WTC11 (cell line): ENCODE measurements at regions not wholly inside any gene's neighbourhood (a gene's known extent, or its start where the extent isn't known, plus 50 kb on each side); places are given as distances from the start of the nearest gene placed in this dataset.
A peak's percentile ranks its signal among the peaks of the same experiment; 100 is the strongest.

Experiments used
- ATAC-seq: fragments of 200-7000 bp; cut with Tn5 transposase; 2 replicates; pipeline ENCODE4 v1.10.0; 2021; ENCODE audit warnings: mild to moderate bottlenecking, moderate library complexity
- CTCF ChIA-PET: fragments of 300-600 bp; sonication (Branson Sonifier 250); formaldehyde crosslinking; loops from one replicate; lab custom pipeline; 2021; ENCODE audit warnings: antibody characterized with exemption; lab: Charles Lee
- POLR2A ChIA-PET: fragments of 350-600 bp; sonication (Branson Sonifier 250); formaldehyde crosslinking; loops from one replicate; lab custom pipeline; 2021; ENCODE audit warnings: antibody characterized with exemption; lab: Charles Lee
- DNase-seq: peaks from one replicate; pipeline ENCODE4 v3.0.0; 2021; ENCODE audit warnings: low spot score
- H3K27ac Mint-ChIP-seq: 2 replicates; pipeline ENCODE4 v1.8.0; 2021; ENCODE audit warnings: mixed read lengths
- H3K27me3 Mint-ChIP-seq: 2 replicates; pipeline ENCODE4 v1.8.0; 2021; ENCODE audit warnings: low read depth, mild to moderate bottlenecking, moderate library complexity, mixed read lengths
- H3K36me3 Mint-ChIP-seq: 2 replicates; pipeline ENCODE4 v1.8.0; 2021; ENCODE audit warnings: mixed read lengths
- H3K4me1 Mint-ChIP-seq: 2 replicates; pipeline ENCODE4 v1.8.0; 2022; ENCODE audit warnings: mixed read lengths
- H3K4me3 Mint-ChIP-seq: 2 replicates; pipeline ENCODE4 v1.8.0; 2021; ENCODE audit warnings: mild to moderate bottlenecking, moderate library complexity, mixed read lengths
- H3K9me3 Mint-ChIP-seq: 2 replicates; pipeline ENCODE4 v1.8.0; 2021; ENCODE audit warnings: mixed read lengths
- ARID4B ChIP-seq: sonication (generic); formaldehyde crosslinking; IDR thresholded peaks from 2 replicates; pipeline ENCODE4 v1.8.0; 2023; ENCODE audit warnings: missing genetic modification reagents, mild to moderate bottlenecking, borderline replicate concordance
- ATF1 ChIP-seq: sonication (generic); formaldehyde crosslinking; IDR thresholded peaks from 2 replicates; pipeline ENCODE4 v1.8.1; 2023; ENCODE audit warnings: mild to moderate bottlenecking, moderate library complexity, missing genetic modification reagents
- FOXJ3 ChIP-seq: sonication (generic); formaldehyde crosslinking; IDR thresholded peaks from 2 replicates; pipeline ENCODE4 v1.9.0; 2021; ENCODE audit warnings: missing genetic modification reagents, mild to moderate bottlenecking, borderline replicate concordance
- MAX ChIP-seq: sonication (generic); formaldehyde crosslinking; IDR thresholded peaks from 2 replicates; pipeline ENCODE4 v1.8.0; 2022; ENCODE audit warnings: mild to moderate bottlenecking, missing genetic modification reagents
- MLX ChIP-seq: sonication (generic); formaldehyde crosslinking; IDR thresholded peaks from 2 replicates; pipeline ENCODE4 v1.8.1; 2023; ENCODE audit warnings: mild to moderate bottlenecking, missing genetic modification reagents, moderate library complexity
- NR1H2 ChIP-seq: sonication (generic); formaldehyde crosslinking; IDR thresholded peaks from 2 replicates; pipeline ENCODE4 v1.9.0; 2021; ENCODE audit warnings: mild to moderate bottlenecking, moderate library complexity, missing genetic modification reagents
- RELA ChIP-seq: sonication (generic); formaldehyde crosslinking; IDR thresholded peaks from 2 replicates; pipeline ENCODE4 v1.8.1; 2022; ENCODE audit warnings: missing genetic modification reagents, mild to moderate bottlenecking, borderline replicate concordance
- RORB ChIP-seq: fragments of 250-450 bp; sonication (Bioruptor Pico); IDR thresholded peaks from 2 replicates; pipeline ENCODE4 v1.9.0; 2021; ENCODE audit warnings: mild to moderate bottlenecking
- SMAD3 ChIP-seq: sonication (generic); formaldehyde crosslinking; IDR thresholded peaks from 2 replicates; pipeline ENCODE4 v1.8.0; 2022; ENCODE audit warnings: missing genetic modification reagents, mild to moderate bottlenecking, borderline replicate concordance
- TEAD4 ChIP-seq: sonication (generic); formaldehyde crosslinking; IDR thresholded peaks from 2 replicates; pipeline ENCODE4 v1.8.0; 2022; ENCODE audit warnings: mild to moderate bottlenecking, missing genetic modification reagents
- USF1 ChIP-seq: sonication (generic); formaldehyde crosslinking; IDR thresholded peaks from 2 replicates; pipeline ENCODE4 v1.8.0; 2022; ENCODE audit warnings: mild to moderate bottlenecking, missing genetic modification reagents
- ZBTB21 ChIP-seq: sonication (generic); formaldehyde crosslinking; IDR thresholded peaks from 2 replicates; pipeline ENCODE4 v1.8.1; 2023; ENCODE audit warnings: mild to moderate bottlenecking, missing genetic modification reagents, borderline replicate concordance
- ZNF423 ChIP-seq: fragments of 250-450 bp; sonication (Bioruptor Pico); IDR thresholded peaks from 2 replicates; pipeline ENCODE4 v2.1.2; 2022; ENCODE audit warnings: mild to moderate bottlenecking, moderate library complexity
- ZNF512 ChIP-seq: sonication (generic); formaldehyde crosslinking; IDR thresholded peaks from 2 replicates; pipeline ENCODE4 v1.8.1; 2022; ENCODE audit warnings: missing genetic modification reagents, borderline replicate concordance
- ZNF671 ChIP-seq: fragments of 250-450 bp; sonication (Bioruptor Pico); IDR thresholded peaks from 2 replicates; pipeline ENCODE4 v1.8.0; 2021; ENCODE audit warnings: mild to moderate bottlenecking
- TF ChIP-seq, protein P1 (sequence below): sonication (generic); formaldehyde crosslinking; IDR thresholded peaks from 2 replicates; pipeline ENCODE4 v1.8.1; 2023; ENCODE audit warnings: mild to moderate bottlenecking, missing genetic modification reagents, moderate library complexity
- TF ChIP-seq, protein P2 (sequence below): sonication (generic); formaldehyde crosslinking; IDR thresholded peaks from 2 replicates; pipeline ENCODE4 v1.8.0; 2023; ENCODE audit warnings: mild to moderate bottlenecking, missing genetic modification reagents

GRCh38 chr9:86893811-86894490 is 53.4 kb downstream of the GAS1 start:
- ATAC-seq (peak; percentile 98), DNase-seq (peak; percentile 37)
- Mint-ChIP-seq H3K27me3 (peaks cover 7% of the 10 kb centered on the region; the same call in 1 of the 2 replicates), H3K4me1 (peaks cover 18% of the 10 kb centered on the region), H3K36me3 (no peaks in the 10 kb centered on the region; the same call in 1 of the 2 replicates), H3K4me3 (no peak overlapping the region), H3K27ac (peak overlapping the region; percentile 35; the same call in 1 of the 2 replicates), H3K9me3 (no peaks in the 10 kb centered on the region)
- ChIA-PET CTCF (interaction anchor here (1.0 to 1.5 kb wide), 5 partner anchors 9 to 257 kb away, joined by 3 to 7 read pairs (median 4); partner anchors contain the start of gene GAS1), POLR2A (no interaction called here)
- TF ChIP-seq, protein P1, sequence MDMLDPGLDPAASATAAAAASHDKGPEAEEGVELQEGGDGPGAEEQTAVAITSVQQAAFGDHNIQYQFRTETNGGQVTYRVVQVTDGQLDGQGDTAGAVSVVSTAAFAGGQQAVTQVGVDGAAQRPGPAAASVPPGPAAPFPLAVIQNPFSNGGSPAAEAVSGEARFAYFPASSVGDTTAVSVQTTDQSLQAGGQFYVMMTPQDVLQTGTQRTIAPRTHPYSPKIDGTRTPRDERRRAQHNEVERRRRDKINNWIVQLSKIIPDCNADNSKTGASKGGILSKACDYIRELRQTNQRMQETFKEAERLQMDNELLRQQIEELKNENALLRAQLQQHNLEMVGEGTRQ (CRISPR knock-in tag): 0 out of 2 replicates have a peak, but pooled peaks have one; percentile 22
- TF ChIP-seq ZNF423 (CRISPR knock-in tag) (no peak), MAX (CRISPR knock-in tag) (peak; percentile 18; the same call in 1 of the 2 replicates), USF1 (CRISPR knock-in tag) (0 out of 2 replicates have a peak, but pooled peaks have one; percentile 17), TEAD4 (no peak)

DNA sequence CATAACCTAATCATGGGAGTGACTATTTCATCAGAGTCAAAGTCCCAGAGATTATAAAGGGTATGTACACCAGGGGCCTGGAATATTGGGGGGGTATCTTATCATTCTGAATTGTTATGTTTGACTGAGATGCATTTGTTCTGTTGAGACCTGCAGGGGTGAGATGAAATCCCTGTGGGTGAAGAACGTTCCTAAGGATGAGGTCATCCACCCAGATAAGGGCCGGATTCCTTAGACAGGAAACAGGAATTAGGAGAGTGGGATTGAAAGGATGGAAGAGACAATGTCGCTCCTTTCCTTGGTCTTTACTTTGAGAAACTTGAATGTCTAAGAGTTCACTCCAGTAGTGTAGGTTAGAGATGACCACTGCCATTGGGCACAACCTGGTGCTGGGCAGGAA is 54.7 kb downstream of the GAS1 start:
- H3K4me1 Mint-ChIP-seq: peaks cover 15% of the 10 kb centered on the region
- ATAC-seq (no peak), DNase-seq (no peak)
- no peak overlapping the region for H3K4me3 Mint-ChIP-seq
- H3K27ac Mint-ChIP-seq: no peak overlapping the region
- CTCF ChIA-PET: no interaction called here
- TF ChIP-seq MAX (CRISPR knock-in tag): no peak
- TF ChIP-seq MLX (CRISPR knock-in tag): no peak
- TF ChIP-seq, protein P2, sequence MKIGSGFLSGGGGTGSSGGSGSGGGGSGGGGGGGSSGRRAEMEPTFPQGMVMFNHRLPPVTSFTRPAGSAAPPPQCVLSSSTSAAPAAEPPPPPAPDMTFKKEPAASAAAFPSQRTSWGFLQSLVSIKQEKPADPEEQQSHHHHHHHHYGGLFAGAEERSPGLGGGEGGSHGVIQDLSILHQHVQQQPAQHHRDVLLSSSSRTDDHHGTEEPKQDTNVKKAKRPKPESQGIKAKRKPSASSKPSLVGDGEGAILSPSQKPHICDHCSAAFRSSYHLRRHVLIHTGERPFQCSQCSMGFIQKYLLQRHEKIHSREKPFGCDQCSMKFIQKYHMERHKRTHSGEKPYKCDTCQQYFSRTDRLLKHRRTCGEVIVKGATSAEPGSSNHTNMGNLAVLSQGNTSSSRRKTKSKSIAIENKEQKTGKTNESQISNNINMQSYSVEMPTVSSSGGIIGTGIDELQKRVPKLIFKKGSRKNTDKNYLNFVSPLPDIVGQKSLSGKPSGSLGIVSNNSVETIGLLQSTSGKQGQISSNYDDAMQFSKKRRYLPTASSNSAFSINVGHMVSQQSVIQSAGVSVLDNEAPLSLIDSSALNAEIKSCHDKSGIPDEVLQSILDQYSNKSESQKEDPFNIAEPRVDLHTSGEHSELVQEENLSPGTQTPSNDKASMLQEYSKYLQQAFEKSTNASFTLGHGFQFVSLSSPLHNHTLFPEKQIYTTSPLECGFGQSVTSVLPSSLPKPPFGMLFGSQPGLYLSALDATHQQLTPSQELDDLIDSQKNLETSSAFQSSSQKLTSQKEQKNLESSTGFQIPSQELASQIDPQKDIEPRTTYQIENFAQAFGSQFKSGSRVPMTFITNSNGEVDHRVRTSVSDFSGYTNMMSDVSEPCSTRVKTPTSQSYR (CRISPR knock-in tag): no peak
- no peak for TF ChIP-seq RELA (CRISPR knock-in tag)
- no peak for TF ChIP-seq SMAD3 (CRISPR knock-in tag)
- TF ChIP-seq TEAD4: no peak
- no peak for TF ChIP-seq ZNF671
- no peaks in the 10 kb centered on the region for H3K9me3 Mint-ChIP-seq
- no peaks in the 10 kb centered on the region for H3K36me3 Mint-ChIP-seq
- POLR2A ChIA-PET: no interaction called here
- H3K27me3 Mint-ChIP-seq: peaks cover 3% of the 10 kb centered on the region; the same call in 1 of the 2 replicates

- Mint-ChIP-seq H3K9me3 (no peaks in the 10 kb centered on the region), H3K27me3 (peaks cover 3% of the 10 kb centered on the region; the same call in 1 of the 2 replicates), H3K36me3 (no peaks in the 10 kb centered on the region), H3K4me1 (peaks cover 19% of the 10 kb centered on the region), H3K4me3 (no peak overlapping the region), H3K27ac (no peak overlapping the region)
- CTCF ChIA-PET: no interaction called here
- ATAC-seq (no peak), DNase-seq (no peak)
- POLR2A ChIA-PET: no interaction called here
- TF ChIP-seq FOXJ3 (no peak), NR1H2 (CRISPR knock-in tag) (no peak), ATF1 (no peak), ARID4B (CRISPR knock-in tag) (no peak), RELA (CRISPR knock-in tag) (no peak), ZBTB21 (CRISPR knock-in tag) (no peak), RORB (CRISPR knock-in tag) (no peak), ZNF512 (no peak)
These were observed 55.3 kb downstream of the GAS1 start for GRCh38 chr9:86891886-86892437.
